Lower leg skin (tissue), 4 donors: ENCODE measurements at regions not wholly inside any gene's neighbourhood (a gene's known extent, or its start where the extent isn't known, plus 50 kb on each side); places are given as distances from the start of the nearest gene placed in this dataset.

Source experiments
- DNase-seq, 2 donors: peaks; one replicate each; pipeline ENCODE4 v3.0.0-alpha.2; 2019; ENCODE audit warnings: low spot score in 2 of 2
- H3K4me3 ChIP-seq: fragments of 200-600 bp; sonication (generic); 2 replicates; pipeline ENCODE4 v1.5.1; 2017; ENCODE audit warnings: mild to moderate bottlenecking, low read depth; ENCODE audit not compliant: poor library complexity, severe bottlenecking
- CTCF ChIP-seq, 3 donors: fragments of 450-650 bp; IDR thresholded peaks; one replicate each; pipeline ENCODE4 v1.5.1; 2016; ENCODE audit warnings: antibody characterized with exemption in 3 of 3, mild to moderate bottlenecking in 3 of 3, moderate library complexity in 2 of 3
- POLR2A ChIP-seq, 2 donors: fragments of 450-650 bp; IDR thresholded peaks; one replicate each; pipeline ENCODE4 v1.6.1; 2016 to 2017; ENCODE audit warnings: antibody characterized with exemption in 2 of 2, mild to moderate bottlenecking in 1 of 2, moderate library complexity in 1 of 2
- WGBS, 2 donors: methylation state at CpG; one replicate each; pipeline ENCODE4 v1.1.5; 2018; 5-methylcytosine and 5-hydroxymethylcytosine counted together
- intact Hi-C: fragments of 100-400 bp; cut with DNase I; formaldehyde crosslinking; loops from one replicate; pipeline ENCODE4 v1.15.0; 2023; ENCODE audit warnings: low total_unique reads

GRCh38 chr12:39007619-39008018 is 102.2 kb upstream of the CPNE8 start:
- no peak for DNase-seq
- intact Hi-C loops = no loop called here
- H3K4me3 ChIP-seq = no peak overlapping the region
- WGBS, 2 donors = 84 to 88% methylated on average over 3 of the region's 3 CpGs
- TF ChIP-seq POLR2A (IDR thresholded peaks at IDR 0.05) (no peak), CTCF (IDR thresholded peaks at IDR 0.05) (no peak)

- DNase-seq = no peak
- intact Hi-C loops = no loop called here
- WGBS, 2 donors = 68 to 88% methylated on average over 2 of the region's 2 CpGs
- TF ChIP-seq POLR2A (IDR thresholded peaks at IDR 0.05) = no peak
- no peak for TF ChIP-seq CTCF (IDR thresholded peaks at IDR 0.05)
- no peak overlapping the region for H3K4me3 ChIP-seq
Measured at GRCh38 chr12:39006286-39006685, 100.9 kb upstream of the CPNE8 start.

- H3K4me3 ChIP-seq = no peak overlapping the region
- DNase-seq = no peak
- no peak for TF ChIP-seq CTCF (IDR thresholded peaks at IDR 0.05)
- TF ChIP-seq POLR2A (IDR thresholded peaks at IDR 0.05) = no peak
- intact Hi-C loops = no loop called here
Measured at GRCh38 chr12:39005671-39006070, 100.3 kb upstream of the CPNE8 start.

- no peak overlapping the region for H3K4me3 ChIP-seq
- DNase-seq = no peak
- WGBS, 2 donors = 82 to 84% methylated on average over 3 of the region's 3 CpGs
- intact Hi-C loops = no loop called here
- TF ChIP-seq POLR2A (IDR thresholded peaks at IDR 0.05) (no peak), CTCF (IDR thresholded peaks at IDR 0.05) (no peak)
Measured at GRCh38 chr12:39003541-39004155, 98.3 kb upstream of the CPNE8 start.

- DNase-seq = no peak
- 78 to 81% methylated on average over 3 of the region's 3 CpGs for WGBS, 2 donors
- intact Hi-C loops = no loop called here
Measured at GRCh38 chr12:39000370-39000769, 95.0 kb upstream of the CPNE8 start.

More at GRCh38 chr12:39000370-39000769, 95.0 kb upstream of the CPNE8 start:
- TF ChIP-seq POLR2A (IDR thresholded peaks at IDR 0.05) (no peak), CTCF (IDR thresholded peaks at IDR 0.05) (no peak)
- H3K4me3 ChIP-seq = no peak overlapping the region
